DND-41 (cell line): ENCODE measurements at regions not wholly inside any gene's neighbourhood (a gene's known extent, or its start where the extent isn't known, plus 50 kb on each side); places are given as distances from the start of the nearest gene placed in this dataset.

Experiments used
- EZH2 ChIP-seq: IDR thresholded peaks from 3 replicates; pipeline ENCODE4 v1.6.1; 2012; ENCODE audit warnings: borderline replicate concordance, low read depth, mild to moderate bottlenecking, moderate library complexity, low read length, inconsistent platforms; ENCODE audit not compliant: severe bottlenecking
- TF ChIP-seq, protein P1 (sequence below): IDR thresholded peaks from 2 replicates; pipeline ENCODE4 v1.5.1; 2012; ENCODE audit warnings: borderline replicate concordance, low read length, moderate library complexity, mild to moderate bottlenecking; ENCODE audit not compliant: poor library complexity, severe bottlenecking; ENCODE audit errors: extremely low read depth

DNA sequence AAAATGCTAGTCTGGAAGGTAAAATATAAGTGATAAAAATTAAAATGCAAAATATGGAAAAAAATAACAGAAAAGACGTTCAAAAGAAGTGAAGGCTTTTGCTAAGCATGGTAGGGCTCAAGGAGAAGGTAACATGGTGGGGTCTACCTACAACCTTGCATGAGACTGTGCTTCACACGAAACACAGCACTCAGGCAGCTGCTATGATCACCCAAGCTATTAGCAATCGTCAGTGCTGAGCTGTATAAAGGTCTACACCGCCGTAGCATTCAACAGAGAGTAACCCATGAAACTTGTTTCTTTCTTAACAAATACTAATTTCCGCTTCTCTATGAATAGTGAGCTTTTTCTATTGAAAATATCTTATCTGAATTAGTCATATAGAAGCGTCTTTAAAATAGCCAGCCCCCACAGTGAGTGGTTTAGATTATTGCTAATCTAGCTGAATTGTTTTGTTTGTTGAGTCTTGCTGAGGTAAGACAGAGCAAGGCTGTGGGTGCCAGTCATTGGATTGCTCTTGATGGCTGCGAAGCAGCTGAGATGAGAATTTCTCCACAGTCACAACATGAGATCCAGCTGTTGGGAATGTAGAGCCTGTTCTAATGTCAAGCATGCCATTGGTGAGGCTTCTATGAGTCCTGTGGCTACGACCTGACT is 230.0 kb downstream of the KLF13 start:
- TF ChIP-seq, protein P1, sequence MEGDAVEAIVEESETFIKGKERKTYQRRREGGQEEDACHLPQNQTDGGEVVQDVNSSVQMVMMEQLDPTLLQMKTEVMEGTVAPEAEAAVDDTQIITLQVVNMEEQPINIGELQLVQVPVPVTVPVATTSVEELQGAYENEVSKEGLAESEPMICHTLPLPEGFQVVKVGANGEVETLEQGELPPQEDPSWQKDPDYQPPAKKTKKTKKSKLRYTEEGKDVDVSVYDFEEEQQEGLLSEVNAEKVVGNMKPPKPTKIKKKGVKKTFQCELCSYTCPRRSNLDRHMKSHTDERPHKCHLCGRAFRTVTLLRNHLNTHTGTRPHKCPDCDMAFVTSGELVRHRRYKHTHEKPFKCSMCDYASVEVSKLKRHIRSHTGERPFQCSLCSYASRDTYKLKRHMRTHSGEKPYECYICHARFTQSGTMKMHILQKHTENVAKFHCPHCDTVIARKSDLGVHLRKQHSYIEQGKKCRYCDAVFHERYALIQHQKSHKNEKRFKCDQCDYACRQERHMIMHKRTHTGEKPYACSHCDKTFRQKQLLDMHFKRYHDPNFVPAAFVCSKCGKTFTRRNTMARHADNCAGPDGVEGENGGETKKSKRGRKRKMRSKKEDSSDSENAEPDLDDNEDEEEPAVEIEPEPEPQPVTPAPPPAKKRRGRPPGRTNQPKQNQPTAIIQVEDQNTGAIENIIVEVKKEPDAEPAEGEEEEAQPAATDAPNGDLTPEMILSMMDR = no peak
- no peak for TF ChIP-seq EZH2
